Activated CD8-positive, alpha-beta T cell treated with anti-CD3 and anti-CD28 coated beads, Interleukin-2, amount 10 ng/mL, durations not matched to agents 7 days and 5 days (primary cell): ENCODE measurements at regions not wholly inside any gene's neighbourhood (a gene's known extent, or its start where the extent isn't known, plus 50 kb on each side); places are given as distances from the start of the nearest gene placed in this dataset.
"Not testable (repeated sequence)": the region's sequence is repeated elsewhere in the genome, so short reads cannot be mapped to it uniquely, and the experiment has no call there.

Experiments used
- ATAC-seq: fragments of 150-1000 bp; cut with Tn5 transposase; one replicate; pipeline ENCODE4 v1.10.0; 2021; ENCODE audit warnings: moderate library complexity
- CTCF ChIA-PET: fragments of 350-600 bp; sonication (Branson Sonifier 250); formaldehyde crosslinking; loops from one replicate; lab custom pipeline; 2021; ENCODE audit warnings: antibody characterized with exemption; lab: Charles Lee
- POLR2A ChIA-PET: fragments of 350-600 bp; sonication (Branson Sonifier 250); formaldehyde crosslinking; loops from one replicate; lab custom pipeline; 2021; ENCODE audit warnings: antibody characterized with exemption; lab: Charles Lee
- DNase-seq: peaks from one replicate; pipeline ENCODE4 v3.0.0-alpha.2; 2020
- H3K27ac Mint-ChIP-seq: one replicate; pipeline ENCODE4 v1.8.0; 2021; ENCODE audit warnings: mild to moderate bottlenecking, mixed read lengths
- H3K27me3 Mint-ChIP-seq: one replicate; pipeline ENCODE4 v1.8.0; 2021; ENCODE audit warnings: low read depth, mixed read lengths
- H3K36me3 Mint-ChIP-seq: one replicate; pipeline ENCODE4 v1.8.0; 2021; ENCODE audit warnings: low read depth, mixed read lengths
- H3K4me1 Mint-ChIP-seq: one replicate; pipeline ENCODE4 v1.8.0; 2021; ENCODE audit warnings: low read depth, mixed read lengths
- H3K4me3 Mint-ChIP-seq: one replicate; pipeline ENCODE4 v1.8.0; 2021; ENCODE audit warnings: mild to moderate bottlenecking, mixed read lengths
- H3K9me3 Mint-ChIP-seq: one replicate; pipeline ENCODE4 v1.8.0; 2022; ENCODE audit warnings: mixed read lengths; ENCODE audit not compliant: insufficient read depth

DNA sequence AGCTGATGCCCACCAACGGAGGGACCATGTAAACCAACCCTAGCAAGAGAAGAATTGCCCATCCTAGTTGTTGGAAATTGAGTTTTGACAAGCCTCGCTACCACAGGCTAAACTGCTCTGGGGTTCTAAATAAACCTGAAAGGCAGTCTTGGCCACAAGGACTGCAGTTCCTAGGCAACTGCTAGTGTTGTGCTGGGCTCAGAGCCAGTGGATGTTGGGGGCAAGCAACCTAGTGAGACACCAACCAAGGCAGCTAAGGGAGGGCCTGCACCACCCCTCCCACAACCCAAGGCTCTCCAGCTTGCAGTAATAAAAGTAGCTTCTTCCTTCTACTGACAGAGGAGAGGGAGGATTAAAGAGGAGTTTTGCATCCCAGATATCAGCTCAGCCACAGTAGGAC lies 102.4 kb upstream of the PKN2 start:
- no peaks in the 10 kb centered on the region for H3K9me3 Mint-ChIP-seq
- no peaks in the 10 kb centered on the region for H3K4me1 Mint-ChIP-seq
- no peak overlapping the region for H3K4me3 Mint-ChIP-seq
- no peak for DNase-seq
- POLR2A ChIA-PET, result no interaction called here
- no peak for ATAC-seq
- H3K27me3 Mint-ChIP-seq, result peaks cover 10% of the 10 kb centered on the region
- H3K36me3 Mint-ChIP-seq, result no peaks in the 10 kb centered on the region
- CTCF ChIA-PET, result interaction anchor here (0.6 kb wide), 1 partner anchor 1668 kb away, joined by 3 read pairs; the partner anchor contains the start of genes HS2ST1 and SELENOF
- H3K27ac Mint-ChIP-seq, result no peak overlapping the region

GRCh38 chr1:88593358-88593757 lies 90.7 kb upstream of the PKN2 start:
- Mint-ChIP-seq H3K4me1 (no peaks in the 10 kb centered on the region), H3K27me3 (peaks cover 5% of the 10 kb centered on the region), H3K27ac (no peak overlapping the region), H3K4me3 (no peak overlapping the region), H3K9me3 (no peaks in the 10 kb centered on the region), H3K36me3 (no peaks in the 10 kb centered on the region)
- POLR2A ChIA-PET, result no interaction called here
- CTCF ChIA-PET, result no interaction called here
- no peak for ATAC-seq
- DNase-seq, result no peak

GRCh38 chr1:88595355-88596002 lies 88.6 kb upstream of the PKN2 start:
- CTCF ChIA-PET, result interaction anchor here (1.1 to 2.4 kb wide), 3 partner anchors 14 to 415 kb away, joined by 4 to 11 read pairs (median 5); no protein-coding TSS in a partner anchor
- no peaks in the 10 kb centered on the region for H3K9me3 Mint-ChIP-seq
- H3K4me3 Mint-ChIP-seq, result no peak overlapping the region
- ATAC-seq (no peak), DNase-seq (no peak)
- no peak overlapping the region for H3K27ac Mint-ChIP-seq
- no peaks in the 10 kb centered on the region for H3K4me1 Mint-ChIP-seq
- H3K36me3 Mint-ChIP-seq, result no peaks in the 10 kb centered on the region
- H3K27me3 Mint-ChIP-seq, result peaks cover 5% of the 10 kb centered on the region
- POLR2A ChIA-PET, result no interaction called here

- H3K4me3 Mint-ChIP-seq, H3K4me1 Mint-ChIP-seq, ATAC-seq, H3K27ac Mint-ChIP-seq, H3K36me3 Mint-ChIP-seq, POLR2A ChIA-PET, DNase-seq, H3K9me3 Mint-ChIP-seq, H3K27me3 Mint-ChIP-seq: not testable (repeated sequence)
- CTCF ChIA-PET, result interaction anchor here (2.4 kb wide), 1 partner anchor 417 kb away, joined by 11 read pairs; no protein-coding TSS in a partner anchor
Measured at GRCh38 chr1:88597973-88598372, 86.1 kb upstream of the PKN2 start.

DNA sequence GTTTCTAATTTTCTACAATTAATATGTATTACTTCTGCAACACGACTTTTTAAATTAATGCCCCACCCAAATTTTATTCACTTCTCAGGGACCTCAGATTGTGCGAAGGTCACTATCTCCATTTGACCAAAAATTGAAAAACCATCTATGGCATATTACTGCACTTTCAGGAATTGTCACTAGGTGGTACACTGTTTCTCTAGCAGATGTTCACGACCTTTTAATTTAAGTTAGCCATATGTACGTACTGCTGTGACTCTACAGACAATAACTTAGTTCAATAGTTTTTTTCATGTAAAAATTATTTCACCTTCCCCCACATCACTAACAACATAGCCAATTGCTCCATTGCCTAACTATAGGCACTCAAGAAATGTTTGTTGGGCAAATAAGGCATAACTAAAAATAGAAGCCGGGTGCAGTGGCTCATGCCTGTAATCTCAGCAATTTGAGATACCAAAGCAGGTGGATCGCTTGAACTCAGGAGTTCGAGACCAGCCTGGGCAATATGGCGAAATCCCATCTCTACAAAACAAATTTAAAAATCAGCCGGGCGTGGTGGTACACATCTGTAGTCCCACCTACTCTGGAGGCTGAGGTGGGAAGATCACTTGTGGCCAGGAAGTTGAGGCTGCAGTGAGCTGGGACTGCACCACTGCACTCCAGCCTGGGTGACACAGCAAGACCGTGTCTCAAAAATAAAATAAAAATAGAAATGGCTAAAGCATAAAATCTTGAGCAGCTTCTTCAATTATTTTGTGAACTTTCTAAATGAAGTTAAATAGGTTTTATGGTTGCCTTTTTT lies 75.7 kb upstream of the PKN2 start:
- H3K4me3 Mint-ChIP-seq, result no peak overlapping the region
- CTCF ChIA-PET, result interaction anchor here (0.7 to 1.4 kb wide), 3 partner anchors 14 to 269 kb away, joined by 4 to 5 read pairs (median 4); no protein-coding TSS in a partner anchor
- DNase-seq (no peak), ATAC-seq (peak; percentile 64)
- POLR2A ChIA-PET, result no interaction called here
- peaks cover 8% of the 10 kb centered on the region for H3K4me1 Mint-ChIP-seq
- H3K36me3 Mint-ChIP-seq, result no peaks in the 10 kb centered on the region
- no peaks in the 10 kb centered on the region for H3K9me3 Mint-ChIP-seq
- peaks cover 4% of the 10 kb centered on the region for H3K27me3 Mint-ChIP-seq
- H3K27ac Mint-ChIP-seq, result no peak overlapping the region

DNA sequence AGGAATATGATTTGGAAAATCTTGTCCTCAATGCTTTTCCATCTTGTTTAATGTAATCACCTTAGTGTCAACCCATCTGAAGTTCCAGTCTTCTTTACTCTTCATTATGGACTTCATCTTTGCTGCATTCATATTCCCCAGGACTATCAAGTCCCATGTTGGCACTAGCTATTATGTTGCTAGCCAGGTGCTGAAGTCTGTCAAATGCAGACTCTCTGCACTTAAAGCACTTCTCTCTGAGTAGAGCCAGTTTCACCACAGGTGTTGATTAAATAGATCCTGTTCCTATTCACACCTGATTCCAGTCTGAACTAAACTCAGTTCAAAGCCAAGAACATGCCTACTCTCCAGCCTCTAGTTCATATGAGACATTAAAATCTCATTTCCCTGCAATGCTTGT lies 75.0 kb upstream of the PKN2 start:
- no peak for DNase-seq
- CTCF ChIA-PET, result interaction anchor here (0.7 to 1.4 kb wide), 3 partner anchors 15 to 268 kb away, joined by 4 to 5 read pairs (median 4); no protein-coding TSS in a partner anchor
- H3K27ac Mint-ChIP-seq, result no peak overlapping the region
- H3K27me3 Mint-ChIP-seq, result peaks cover 6% of the 10 kb centered on the region
- POLR2A ChIA-PET, result no interaction called here
- no peaks in the 10 kb centered on the region for H3K36me3 Mint-ChIP-seq
- H3K9me3 Mint-ChIP-seq, result no peaks in the 10 kb centered on the region
- ATAC-seq, result no peak
- peaks cover 8% of the 10 kb centered on the region for H3K4me1 Mint-ChIP-seq
- H3K4me3 Mint-ChIP-seq, result no peak overlapping the region

DNA sequence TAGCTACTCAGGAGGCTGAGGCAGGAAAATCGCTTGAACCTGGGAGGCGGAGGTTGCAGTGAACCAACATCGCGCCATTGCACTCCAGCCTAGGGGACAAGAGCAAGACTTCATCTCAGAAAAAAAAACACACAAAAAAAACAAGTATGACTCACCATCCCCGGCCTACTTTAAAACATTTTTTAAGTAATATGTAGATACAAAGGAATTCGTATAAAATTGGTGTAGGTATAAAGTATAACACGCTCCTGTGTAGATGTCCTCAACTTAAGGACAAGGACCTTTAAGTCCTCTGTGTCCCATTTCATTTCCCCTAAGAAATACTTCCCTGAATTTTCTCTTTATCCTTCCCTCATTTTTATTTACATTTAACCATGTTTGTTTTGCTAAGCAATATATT lies 73.4 kb upstream of the PKN2 start:
- Mint-ChIP-seq H3K27ac (no peak overlapping the region), H3K4me1 (peaks cover 8% of the 10 kb centered on the region), H3K27me3 (peaks cover 6% of the 10 kb centered on the region), H3K4me3 (no peak overlapping the region), H3K9me3 (no peaks in the 10 kb centered on the region), H3K36me3 (no peaks in the 10 kb centered on the region)
- CTCF ChIA-PET, result no interaction called here
- POLR2A ChIA-PET, result no interaction called here
- ATAC-seq (no peak), DNase-seq (no peak)

DNA sequence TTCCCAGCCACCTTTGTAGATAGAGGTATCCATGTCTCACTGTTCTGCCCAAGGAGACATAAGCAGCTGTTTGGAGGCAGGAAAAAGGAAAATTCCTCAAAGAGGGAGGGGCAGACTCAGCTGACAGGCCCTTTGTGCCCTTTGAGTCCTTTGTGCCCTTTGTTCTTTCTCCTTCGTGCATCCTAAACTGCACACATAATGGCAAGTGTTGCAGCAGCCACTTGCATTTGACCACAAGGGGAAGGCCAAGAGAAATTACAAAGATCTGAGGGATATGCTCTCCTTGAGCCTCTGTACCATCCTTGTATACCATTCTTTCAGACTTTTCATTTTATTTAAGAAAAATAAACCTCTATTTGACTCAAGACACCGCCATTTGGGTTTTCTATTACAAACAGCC lies 71.8 kb upstream of the PKN2 start:
- H3K9me3 Mint-ChIP-seq, result no peaks in the 10 kb centered on the region
- peaks cover 8% of the 10 kb centered on the region for H3K4me1 Mint-ChIP-seq
- no peaks in the 10 kb centered on the region for H3K36me3 Mint-ChIP-seq
- ATAC-seq (no peak), DNase-seq (no peak)
- H3K27me3 Mint-ChIP-seq, result peaks cover 6% of the 10 kb centered on the region
- ChIA-PET POLR2A (no interaction called here), CTCF (no interaction called here)
- no peak overlapping the region for H3K4me3 Mint-ChIP-seq
- no peak overlapping the region for H3K27ac Mint-ChIP-seq

DNA sequence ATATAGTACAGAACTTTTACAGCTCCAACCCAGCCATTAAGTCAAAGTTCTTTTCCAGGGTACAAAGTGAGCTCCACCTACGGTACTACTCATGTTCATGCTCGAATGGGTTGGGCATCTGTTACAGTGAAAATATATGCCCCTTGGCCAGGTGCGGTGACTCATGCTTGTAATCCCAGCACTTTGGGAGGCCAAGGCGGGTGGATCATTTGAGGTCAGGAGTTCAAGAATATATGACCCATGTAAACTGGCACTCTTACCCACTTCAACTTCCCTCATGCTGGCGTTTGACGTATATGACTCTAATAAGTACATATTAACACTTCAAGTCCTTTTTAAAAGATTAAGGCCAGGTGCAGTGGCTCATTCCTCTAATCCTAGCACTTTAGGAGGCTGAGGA lies 71.3 kb upstream of the PKN2 start:
- H3K27me3 Mint-ChIP-seq, result peaks cover 6% of the 10 kb centered on the region
- no peak for ATAC-seq
- POLR2A ChIA-PET, result no interaction called here

GRCh38 chr1:88618331-88618730 lies 65.7 kb upstream of the PKN2 start:
- H3K27ac Mint-ChIP-seq, result no peak overlapping the region
- peaks cover 4% of the 10 kb centered on the region for H3K27me3 Mint-ChIP-seq
- no peak overlapping the region for H3K4me3 Mint-ChIP-seq
- DNase-seq, result no peak
- ChIA-PET POLR2A (no interaction called here), CTCF (no interaction called here)
- peaks cover 12% of the 10 kb centered on the region for H3K9me3 Mint-ChIP-seq
- ATAC-seq, result no peak
- H3K36me3 Mint-ChIP-seq, result no peaks in the 10 kb centered on the region
- no peaks in the 10 kb centered on the region for H3K4me1 Mint-ChIP-seq

More for the DNA sequence above, 71.3 kb upstream of the PKN2 start:
- no peaks in the 10 kb centered on the region for H3K9me3 Mint-ChIP-seq
- DNase-seq, result no peak
- no peak overlapping the region for H3K4me3 Mint-ChIP-seq
- CTCF ChIA-PET, result no interaction called here
- no peaks in the 10 kb centered on the region for H3K36me3 Mint-ChIP-seq
- peaks cover 8% of the 10 kb centered on the region for H3K4me1 Mint-ChIP-seq
- no peak overlapping the region for H3K27ac Mint-ChIP-seq

DNA sequence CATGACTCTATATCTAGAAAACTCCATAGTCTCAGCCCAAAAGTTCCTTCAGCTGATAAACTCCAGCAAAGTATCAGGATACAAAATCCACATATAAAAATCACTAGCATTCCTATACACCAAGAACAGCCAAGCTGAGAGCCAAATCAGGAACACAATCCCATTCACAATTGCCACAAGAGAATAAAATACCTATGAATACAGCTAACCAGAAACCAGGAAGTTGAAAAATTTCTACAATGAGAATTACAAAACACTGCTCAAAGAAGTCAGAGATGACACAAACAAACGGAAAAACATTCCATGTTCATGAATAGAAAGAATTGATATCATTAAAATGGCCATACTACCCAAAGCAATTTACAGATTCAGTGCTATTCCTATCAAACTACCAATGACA lies 61.0 kb upstream of the PKN2 start:
- H3K27me3 Mint-ChIP-seq, H3K4me1 Mint-ChIP-seq, H3K27ac Mint-ChIP-seq, ATAC-seq, H3K36me3 Mint-ChIP-seq, DNase-seq, CTCF ChIA-PET, POLR2A ChIA-PET, H3K4me3 Mint-ChIP-seq: not testable (repeated sequence)
- peaks cover 12% of the 10 kb centered on the region for H3K9me3 Mint-ChIP-seq
